ENCODE measurements at regions not wholly inside any gene's neighbourhood (a gene's known extent, or its start where the extent isn't known, plus 50 kb on each side); places are given as distances from the start of the nearest gene placed in this dataset.

GRCh38 chr6:12383448-12383847, 93.3 kb downstream of the EDN1 start:
- no peak for TF ChIP-seq POLR2A (IDR thresholded peaks at IDR 0.05; ENCODE audit: low read length)
- TF ChIP-seq GATA1 (IDR thresholded peaks at IDR 0.05; ENCODE audit: low read depth, low read length): no peak
